ENCODE measurements at regions not wholly inside any gene's neighbourhood (a gene's known extent, or its start where the extent isn't known, plus 50 kb on each side); places are given as distances from the start of the nearest gene placed in this dataset.

DNA sequence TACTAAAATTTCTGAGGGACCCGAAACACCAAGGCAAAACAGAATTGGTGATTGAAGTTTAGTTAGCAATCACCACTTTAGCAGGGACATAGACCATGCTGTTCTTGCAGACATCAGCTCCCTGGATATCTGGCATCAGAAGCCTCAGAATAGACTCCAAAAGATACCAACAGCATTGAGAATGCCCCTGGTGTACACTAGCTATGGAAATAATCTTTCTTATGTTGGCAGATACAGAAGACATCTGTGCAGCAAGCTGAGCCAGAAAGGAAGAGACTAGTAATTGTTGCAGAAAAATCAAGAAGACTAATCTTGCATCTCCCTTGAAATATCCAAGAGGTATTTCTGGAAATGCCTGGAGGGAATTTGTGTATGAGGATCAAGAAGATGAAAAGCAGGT, 521.6 kb downstream of the TRHDE start:
- TF ChIP-seq, protein P1, sequence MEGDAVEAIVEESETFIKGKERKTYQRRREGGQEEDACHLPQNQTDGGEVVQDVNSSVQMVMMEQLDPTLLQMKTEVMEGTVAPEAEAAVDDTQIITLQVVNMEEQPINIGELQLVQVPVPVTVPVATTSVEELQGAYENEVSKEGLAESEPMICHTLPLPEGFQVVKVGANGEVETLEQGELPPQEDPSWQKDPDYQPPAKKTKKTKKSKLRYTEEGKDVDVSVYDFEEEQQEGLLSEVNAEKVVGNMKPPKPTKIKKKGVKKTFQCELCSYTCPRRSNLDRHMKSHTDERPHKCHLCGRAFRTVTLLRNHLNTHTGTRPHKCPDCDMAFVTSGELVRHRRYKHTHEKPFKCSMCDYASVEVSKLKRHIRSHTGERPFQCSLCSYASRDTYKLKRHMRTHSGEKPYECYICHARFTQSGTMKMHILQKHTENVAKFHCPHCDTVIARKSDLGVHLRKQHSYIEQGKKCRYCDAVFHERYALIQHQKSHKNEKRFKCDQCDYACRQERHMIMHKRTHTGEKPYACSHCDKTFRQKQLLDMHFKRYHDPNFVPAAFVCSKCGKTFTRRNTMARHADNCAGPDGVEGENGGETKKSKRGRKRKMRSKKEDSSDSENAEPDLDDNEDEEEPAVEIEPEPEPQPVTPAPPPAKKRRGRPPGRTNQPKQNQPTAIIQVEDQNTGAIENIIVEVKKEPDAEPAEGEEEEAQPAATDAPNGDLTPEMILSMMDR (IDR thresholded peaks at IDR 0.05; ENCODE audit: low read length), result no peak
- no peak for TF ChIP-seq EZH2phosphoT487 (IDR thresholded peaks at IDR 0.05; ENCODE audit: low read length)

Data from MM.1S (cell line).